ENCODE measurements at regions not wholly inside any gene's neighbourhood (a gene's known extent, or its start where the extent isn't known, plus 50 kb on each side); places are given as distances from the start of the nearest gene placed in this dataset.

DNA sequence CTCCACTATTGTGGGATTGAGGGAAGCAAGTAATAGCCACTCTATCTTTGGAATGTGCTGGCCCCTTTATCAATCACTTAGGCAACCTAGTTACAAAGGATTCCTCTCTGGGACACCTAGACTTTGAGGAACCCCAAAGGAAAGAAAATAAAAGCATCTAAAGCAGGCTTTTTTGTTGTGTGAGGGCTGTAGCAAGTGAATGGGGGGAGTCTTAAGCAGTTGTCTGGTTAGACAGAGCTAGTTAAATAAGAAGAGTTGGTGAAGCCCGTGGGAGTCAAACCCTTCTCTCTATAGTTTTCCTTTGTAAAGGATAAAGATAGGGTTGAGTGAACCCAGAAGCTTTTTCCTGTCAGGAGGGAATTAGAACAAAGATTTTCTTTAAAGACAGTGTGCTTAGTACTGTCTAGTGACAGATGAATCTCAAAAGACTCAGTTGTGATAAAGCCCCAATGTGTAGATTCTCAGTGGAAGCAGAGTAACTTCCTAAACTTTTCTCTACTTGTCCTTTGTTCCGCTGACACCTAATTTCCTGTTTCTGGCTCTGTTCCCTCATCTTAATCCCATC is 63.3 kb downstream of the HDGFL1 start:
- TF ChIP-seq CTCF (IDR thresholded peaks at IDR 0.05) (no peak), SP1 (CRISPR knock-in tag; conservative IDR thresholded peaks at IDR 0.05) (no peak), CREB1 (CRISPR knock-in tag; IDR thresholded peaks at IDR 0.05) (no peak), IRF2 (CRISPR knock-in tag; IDR thresholded peaks at IDR 0.05; ENCODE audit: borderline replicate concordance, low read depth) (no peak), MYBL2 (CRISPR knock-in tag; IDR thresholded peaks at IDR 0.05) (no peak), TCF7 (CRISPR knock-in tag; IDR thresholded peaks at IDR 0.05; ENCODE audit: low read depth) (no peak), ZNF263 (CRISPR knock-in tag; IDR thresholded peaks at IDR 0.05; ENCODE audit: low read depth) (no peak), ZNF671 (CRISPR knock-in tag; IDR thresholded peaks at IDR 0.05) (no peak), ATF1 (CRISPR knock-in tag; IDR thresholded peaks at IDR 0.05) (no peak), NFE2L1 (CRISPR knock-in tag; IDR thresholded peaks at IDR 0.05) (no peak), TEAD4 (CRISPR knock-in tag; IDR thresholded peaks at IDR 0.05) (no peak), CREM (CRISPR knock-in tag; IDR thresholded peaks at IDR 0.05) (no peak)
- TF ChIP-seq, protein P1, sequence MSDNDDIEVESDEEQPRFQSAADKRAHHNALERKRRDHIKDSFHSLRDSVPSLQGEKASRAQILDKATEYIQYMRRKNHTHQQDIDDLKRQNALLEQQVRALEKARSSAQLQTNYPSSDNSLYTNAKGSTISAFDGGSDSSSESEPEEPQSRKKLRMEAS (CRISPR knock-in tag; IDR thresholded peaks at IDR 0.05), result no peak
- TF ChIP-seq, protein P2, sequence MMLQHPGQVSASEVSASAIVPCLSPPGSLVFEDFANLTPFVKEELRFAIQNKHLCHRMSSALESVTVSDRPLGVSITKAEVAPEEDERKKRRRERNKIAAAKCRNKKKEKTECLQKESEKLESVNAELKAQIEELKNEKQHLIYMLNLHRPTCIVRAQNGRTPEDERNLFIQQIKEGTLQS (CRISPR knock-in tag; conservative IDR thresholded peaks at IDR 0.05), result no peak
